ENCODE measurements at regions not wholly inside any gene's neighbourhood (a gene's known extent, or its start where the extent isn't known, plus 50 kb on each side); places are given as distances from the start of the nearest gene placed in this dataset.

- Histone ChIP-seq H3K27ac (ENCODE audit: low read length) (no peak overlapping the region), H3K9me3 (ENCODE audit: insufficient read depth, low read depth, low read length) (peaks cover 10% of the 10 kb centered on the region; the same call in 1 of the 2 replicates), H3K36me3 (ENCODE audit: insufficient read depth, low read depth, low read length) (no peaks in the 10 kb centered on the region), H3K4me1 (ENCODE audit: insufficient read depth, low read length) (no peaks in the 10 kb centered on the region), H3K4me3 (ENCODE audit: low read length) (no peak overlapping the region), H3K9ac (ENCODE audit: low read depth, low read length) (no peak overlapping the region), H3K27me3 (ENCODE audit: insufficient read depth, low read length) (no peaks in the 10 kb centered on the region)
Observed at GRCh38 chr2:126482582-126483464, 173.1 kb upstream of the GYPC start.

- no peaks in the 10 kb centered on the region for H3K27me3 ChIP-seq (ENCODE audit: insufficient read depth, low read length)
- peaks cover 5% of the 10 kb centered on the region for H3K9me3 ChIP-seq (ENCODE audit: insufficient read depth, low read depth, low read length)
- no peak overlapping the region for H3K9ac ChIP-seq (ENCODE audit: low read depth, low read length)
- no peak overlapping the region for H3K27ac ChIP-seq (ENCODE audit: low read length)
- H3K4me1 ChIP-seq (ENCODE audit: insufficient read depth, low read length), result no peaks in the 10 kb centered on the region
- H3K36me3 ChIP-seq (ENCODE audit: insufficient read depth, low read depth, low read length), result no peaks in the 10 kb centered on the region
- H3K4me3 ChIP-seq (ENCODE audit: low read length), result no peak overlapping the region
Observed at GRCh38 chr2:126494593-126494992, 161.4 kb upstream of the GYPC start.

- no peak overlapping the region for H3K9ac ChIP-seq (ENCODE audit: low read depth, low read length)
- H3K4me3 ChIP-seq (ENCODE audit: low read length), result no peak overlapping the region
- H3K27me3 ChIP-seq (ENCODE audit: insufficient read depth, low read length), result no peaks in the 10 kb centered on the region
- H3K36me3 ChIP-seq (ENCODE audit: insufficient read depth, low read depth, low read length), result no peaks in the 10 kb centered on the region
- H3K9me3 ChIP-seq (ENCODE audit: insufficient read depth, low read depth, low read length), result peaks cover 5% of the 10 kb centered on the region
- H3K27ac ChIP-seq (ENCODE audit: low read length), result no peak overlapping the region
- H3K4me1 ChIP-seq (ENCODE audit: insufficient read depth, low read length), result no peaks in the 10 kb centered on the region
Observed at GRCh38 chr2:126495189-126495588, 160.8 kb upstream of the GYPC start.

GRCh38 chr2:126496493-126496892, 159.5 kb upstream of the GYPC start:
- H3K4me3 ChIP-seq (ENCODE audit: low read length), result no peak overlapping the region
- H3K4me1 ChIP-seq (ENCODE audit: insufficient read depth, low read length), result no peaks in the 10 kb centered on the region
- H3K9ac ChIP-seq (ENCODE audit: low read depth, low read length), result no peak overlapping the region
- H3K36me3 ChIP-seq (ENCODE audit: insufficient read depth, low read depth, low read length), result no peaks in the 10 kb centered on the region
- H3K9me3 ChIP-seq (ENCODE audit: insufficient read depth, low read depth, low read length), result peaks cover 5% of the 10 kb centered on the region
- no peak overlapping the region for H3K27ac ChIP-seq (ENCODE audit: low read length)
- no peaks in the 10 kb centered on the region for H3K27me3 ChIP-seq (ENCODE audit: insufficient read depth, low read length)

GRCh38 chr2:126503476-126503875, 152.5 kb upstream of the GYPC start:
- H3K27ac ChIP-seq (ENCODE audit: low read length), result no peak overlapping the region
- no peaks in the 10 kb centered on the region for H3K27me3 ChIP-seq (ENCODE audit: insufficient read depth, low read length)
- H3K9ac ChIP-seq (ENCODE audit: low read depth, low read length), result no peak overlapping the region
- peaks cover 14% of the 10 kb centered on the region; the same call in 1 of the 2 replicates for H3K4me1 ChIP-seq (ENCODE audit: insufficient read depth, low read length)
- no peak overlapping the region for H3K4me3 ChIP-seq (ENCODE audit: low read length)
- no peaks in the 10 kb centered on the region for H3K9me3 ChIP-seq (ENCODE audit: insufficient read depth, low read depth, low read length)
- no peaks in the 10 kb centered on the region for H3K36me3 ChIP-seq (ENCODE audit: insufficient read depth, low read depth, low read length)

GRCh38 chr2:126504949-126505348, 151.0 kb upstream of the GYPC start:
- Histone ChIP-seq H3K27me3 (ENCODE audit: insufficient read depth, low read length) (no peaks in the 10 kb centered on the region), H3K4me1 (ENCODE audit: insufficient read depth, low read length) (peaks cover 14% of the 10 kb centered on the region; the same call in 1 of the 2 replicates), H3K36me3 (ENCODE audit: insufficient read depth, low read depth, low read length) (no peaks in the 10 kb centered on the region), H3K4me3 (ENCODE audit: low read length) (no peak overlapping the region), H3K27ac (ENCODE audit: low read length) (no peak overlapping the region), H3K9me3 (ENCODE audit: insufficient read depth, low read depth, low read length) (no peaks in the 10 kb centered on the region), H3K9ac (ENCODE audit: low read depth, low read length) (no peak overlapping the region)

- H3K27me3 ChIP-seq (ENCODE audit: insufficient read depth, low read length), result no peaks in the 10 kb centered on the region
- no peak overlapping the region for H3K27ac ChIP-seq (ENCODE audit: low read length)
- H3K4me1 ChIP-seq (ENCODE audit: insufficient read depth, low read length), result peaks cover 14% of the 10 kb centered on the region; the same call in 1 of the 2 replicates
- H3K9me3 ChIP-seq (ENCODE audit: insufficient read depth, low read depth, low read length), result no peaks in the 10 kb centered on the region
- no peaks in the 10 kb centered on the region for H3K36me3 ChIP-seq (ENCODE audit: insufficient read depth, low read depth, low read length)
- no peak overlapping the region for H3K9ac ChIP-seq (ENCODE audit: low read depth, low read length)
- H3K4me3 ChIP-seq (ENCODE audit: low read length), result no peak overlapping the region
Observed at GRCh38 chr2:126506786-126507185, 149.2 kb upstream of the GYPC start.

GRCh38 chr2:126507425-126507911, 148.5 kb upstream of the GYPC start:
- H3K36me3 ChIP-seq (ENCODE audit: insufficient read depth, low read depth, low read length), result no peaks in the 10 kb centered on the region
- H3K4me1 ChIP-seq (ENCODE audit: insufficient read depth, low read length), result peaks cover 14% of the 10 kb centered on the region; the same call in 1 of the 2 replicates
- no peak overlapping the region for H3K9ac ChIP-seq (ENCODE audit: low read depth, low read length)
- no peaks in the 10 kb centered on the region for H3K9me3 ChIP-seq (ENCODE audit: insufficient read depth, low read depth, low read length)
- H3K27ac ChIP-seq (ENCODE audit: low read length), result no peak overlapping the region
- no peak overlapping the region for H3K4me3 ChIP-seq (ENCODE audit: low read length)
- H3K27me3 ChIP-seq (ENCODE audit: insufficient read depth, low read length), result no peaks in the 10 kb centered on the region

GRCh38 chr2:126510356-126510755, 145.6 kb upstream of the GYPC start:
- no peaks in the 10 kb centered on the region for H3K36me3 ChIP-seq (ENCODE audit: insufficient read depth, low read depth, low read length)
- no peak overlapping the region for H3K9ac ChIP-seq (ENCODE audit: low read depth, low read length)
- H3K9me3 ChIP-seq (ENCODE audit: insufficient read depth, low read depth, low read length), result no peaks in the 10 kb centered on the region; the same call in none of the 2 replicates
- peaks cover 14% of the 10 kb centered on the region; the same call in 1 of the 2 replicates for H3K4me1 ChIP-seq (ENCODE audit: insufficient read depth, low read length)
- H3K27ac ChIP-seq (ENCODE audit: low read length), result no peak overlapping the region
- H3K27me3 ChIP-seq (ENCODE audit: insufficient read depth, low read length), result no peaks in the 10 kb centered on the region
- no peak overlapping the region for H3K4me3 ChIP-seq (ENCODE audit: low read length)

- Histone ChIP-seq H3K9me3 (ENCODE audit: insufficient read depth, low read depth, low read length) (no peaks in the 10 kb centered on the region; the same call in none of the 2 replicates), H3K9ac (ENCODE audit: low read depth, low read length) (no peak overlapping the region), H3K4me3 (ENCODE audit: low read length) (no peak overlapping the region), H3K36me3 (ENCODE audit: insufficient read depth, low read depth, low read length) (no peaks in the 10 kb centered on the region), H3K27ac (ENCODE audit: low read length) (no peak overlapping the region), H3K4me1 (ENCODE audit: insufficient read depth, low read length) (peaks cover 11% of the 10 kb centered on the region; the same call in 1 of the 2 replicates), H3K27me3 (ENCODE audit: insufficient read depth, low read length) (no peaks in the 10 kb centered on the region)
Observed at GRCh38 chr2:126510960-126511359, 145.0 kb upstream of the GYPC start.

GRCh38 chr2:126512026-126512425, 143.9 kb upstream of the GYPC start:
- Histone ChIP-seq H3K27ac (ENCODE audit: low read length) (no peak overlapping the region), H3K4me1 (ENCODE audit: insufficient read depth, low read length) (peaks cover under 1% of the 10 kb centered on the region; the same call in 1 of the 2 replicates), H3K27me3 (ENCODE audit: insufficient read depth, low read length) (no peaks in the 10 kb centered on the region), H3K9ac (ENCODE audit: low read depth, low read length) (no peak overlapping the region), H3K4me3 (ENCODE audit: low read length) (no peak overlapping the region), H3K36me3 (ENCODE audit: insufficient read depth, low read depth, low read length) (no peaks in the 10 kb centered on the region), H3K9me3 (ENCODE audit: insufficient read depth, low read depth, low read length) (no peaks in the 10 kb centered on the region; the same call in none of the 2 replicates)

- H3K9me3 ChIP-seq (ENCODE audit: insufficient read depth, low read depth, low read length), result no peaks in the 10 kb centered on the region; the same call in none of the 2 replicates
- H3K27me3 ChIP-seq (ENCODE audit: insufficient read depth, low read length), result no peaks in the 10 kb centered on the region; the same call in 1 of the 2 replicates
- H3K4me1 ChIP-seq (ENCODE audit: insufficient read depth, low read length), result no peaks in the 10 kb centered on the region
- H3K36me3 ChIP-seq (ENCODE audit: insufficient read depth, low read depth, low read length), result no peaks in the 10 kb centered on the region
- no peak overlapping the region for H3K9ac ChIP-seq (ENCODE audit: low read depth, low read length)
- H3K4me3 ChIP-seq (ENCODE audit: low read length), result no peak overlapping the region
- no peak overlapping the region for H3K27ac ChIP-seq (ENCODE audit: low read length)
Observed at GRCh38 chr2:126513033-126513432, 142.9 kb upstream of the GYPC start.

Data from iPS-20b (cell line).